ENCODE measurements at regions not wholly inside any gene's neighbourhood (a gene's known extent, or its start where the extent isn't known, plus 50 kb on each side); places are given as distances from the start of the nearest gene placed in this dataset.

GRCh38 chr5:61246768-61247307 lies 84.6 kb upstream of the SMIM15 start:
- TF ChIP-seq CTCF (IDR thresholded peaks at IDR 0.05) (no peak), POLR2AphosphoS5 (IDR thresholded peaks at IDR 0.05; ENCODE audit: low read depth, low read length) (no peak), TCF7L2 (IDR thresholded peaks at IDR 0.05; ENCODE audit: low read depth, low read length) (no peak)
